Duodenal mucosa (tissue), 2 donors: ENCODE measurements at regions not wholly inside any gene's neighbourhood (a gene's known extent, or its start where the extent isn't known, plus 50 kb on each side); places are given as distances from the start of the nearest gene placed in this dataset.

Experiments
- H3K27ac ChIP-seq: one replicate; pipeline ENCODE4 v1.7.0; 2013; ENCODE audit warnings: low read depth, low read length
- H3K27me3 ChIP-seq, 2 donors: one replicate each; pipeline ENCODE4 v1.7.0; 2013; ENCODE audit warnings: low read length in 2 of 2, control low read depth in 1 of 2; ENCODE audit not compliant: insufficient read depth in 2 of 2, control insufficient read depth in 1 of 2
- H3K36me3 ChIP-seq, 2 donors: one replicate each; pipeline ENCODE4 v1.7.0; 2013; ENCODE audit warnings: low read length in 2 of 2, control low read depth in 1 of 2; ENCODE audit not compliant: insufficient read depth in 2 of 2, control insufficient read depth in 1 of 2
- H3K4me1 ChIP-seq, 2 donors: one replicate each; pipeline ENCODE4 v1.7.0; 2013; ENCODE audit warnings: low read length in 2 of 2, control low read depth in 1 of 2; ENCODE audit not compliant: insufficient read depth in 2 of 2, control insufficient read depth in 1 of 2
- H3K4me3 ChIP-seq, 2 donors: one replicate each; pipeline ENCODE4 v1.7.0; 2013; ENCODE audit warnings: low read length in 2 of 2, low read depth in 1 of 2
- H3K9ac ChIP-seq, 2 donors: one replicate each; pipeline ENCODE4 v1.7.0; 2013; ENCODE audit warnings: low read length in 2 of 2, low read depth in 1 of 2
- H3K9me3 ChIP-seq, 2 donors: one replicate each; pipeline ENCODE4 v1.7.0; 2013; ENCODE audit warnings: low read length in 2 of 2, control low read depth in 1 of 2; ENCODE audit not compliant: control insufficient read depth in 1 of 2

GRCh38 chr3:106593381-106593780 is 724.6 kb upstream of the CBLB start:
- Histone ChIP-seq H3K36me3 (no peaks in the 10 kb centered on the region), H3K9ac (no peak overlapping the region), H3K27me3 (no peaks in the 10 kb centered on the region), H3K9me3 (peaks cover 0 to 3% of the 10 kb centered on the region in 2 donors), H3K4me1 (no peaks in the 10 kb centered on the region), H3K4me3 (no peak overlapping the region), H3K27ac (no peak overlapping the region)

- Histone ChIP-seq H3K27ac (no peak overlapping the region), H3K9ac (no peak overlapping the region)
Measured at GRCh38 chr3:106609666-106610301, 741.0 kb upstream of the CBLB start.

GRCh38 chr3:106610362-106610959 is 741.6 kb upstream of the CBLB start:
- no peak overlapping the region for H3K27ac ChIP-seq
- no peak overlapping the region for H3K4me3 ChIP-seq
- no peaks in the 10 kb centered on the region for H3K27me3 ChIP-seq
- H3K4me1 ChIP-seq = no peaks in the 10 kb centered on the region
- no peak overlapping the region for H3K9ac ChIP-seq
- no peaks in the 10 kb centered on the region for H3K9me3 ChIP-seq
- no peaks in the 10 kb centered on the region for H3K36me3 ChIP-seq

More at GRCh38 chr3:106609666-106610301, 741.0 kb upstream of the CBLB start:
- Histone ChIP-seq H3K9me3 (no peaks in the 10 kb centered on the region), H3K36me3 (no peaks in the 10 kb centered on the region), H3K4me1 (no peaks in the 10 kb centered on the region), H3K4me3 (no peak overlapping the region), H3K27me3 (no peaks in the 10 kb centered on the region)

- Histone ChIP-seq H3K36me3 (no peaks in the 10 kb centered on the region), H3K9me3 (no peaks in the 10 kb centered on the region), H3K27me3 (no peaks in the 10 kb centered on the region), H3K4me1 (no peaks in the 10 kb centered on the region), H3K4me3 (no peak overlapping the region), H3K9ac (no peak overlapping the region), H3K27ac (no peak overlapping the region)
Measured at GRCh38 chr3:106611116-106611515, 742.3 kb upstream of the CBLB start.

- H3K4me1 ChIP-seq = no peaks in the 10 kb centered on the region
- H3K9me3 ChIP-seq = no peaks in the 10 kb centered on the region
- no peaks in the 10 kb centered on the region for H3K27me3 ChIP-seq
- no peaks in the 10 kb centered on the region for H3K36me3 ChIP-seq
- H3K9ac ChIP-seq = no peak overlapping the region
- H3K4me3 ChIP-seq = no peak overlapping the region
- H3K27ac ChIP-seq = no peak overlapping the region
Measured at GRCh38 chr3:106611841-106612240, 743.0 kb upstream of the CBLB start.

- no peak overlapping the region for H3K27ac ChIP-seq
- no peak overlapping the region for H3K4me3 ChIP-seq
Measured at GRCh38 chr3:106616556-106616955, 747.7 kb upstream of the CBLB start.

GRCh38 chr3:106617276-106617675 is 748.5 kb upstream of the CBLB start:
- Histone ChIP-seq H3K36me3 (no peaks in the 10 kb centered on the region), H3K9me3 (no peaks in the 10 kb centered on the region), H3K27ac (no peak overlapping the region), H3K4me3 (no peak overlapping the region), H3K4me1 (no peaks in the 10 kb centered on the region), H3K27me3 (no peaks in the 10 kb centered on the region), H3K9ac (no peak overlapping the region)

More at GRCh38 chr3:106616556-106616955, 747.7 kb upstream of the CBLB start:
- no peaks in the 10 kb centered on the region for H3K36me3 ChIP-seq
- no peaks in the 10 kb centered on the region for H3K4me1 ChIP-seq
- H3K27me3 ChIP-seq = no peaks in the 10 kb centered on the region
- H3K9ac ChIP-seq = no peak overlapping the region
- no peaks in the 10 kb centered on the region for H3K9me3 ChIP-seq

- H3K4me3 ChIP-seq = no peak overlapping the region
- no peak overlapping the region for H3K27ac ChIP-seq
- no peaks in the 10 kb centered on the region for H3K9me3 ChIP-seq
- no peaks in the 10 kb centered on the region for H3K36me3 ChIP-seq
- no peaks in the 10 kb centered on the region for H3K27me3 ChIP-seq
- H3K9ac ChIP-seq = no peak overlapping the region
- no peaks in the 10 kb centered on the region for H3K4me1 ChIP-seq
Measured at GRCh38 chr3:106620646-106621045, 751.8 kb upstream of the CBLB start.

GRCh38 chr3:106624154-106624553 is 753.1 kb upstream of the CCDC54 start:
- Histone ChIP-seq H3K36me3 (no peaks in the 10 kb centered on the region), H3K9me3 (no peaks in the 10 kb centered on the region), H3K27me3 (no peaks in the 10 kb centered on the region), H3K4me1 (no peaks in the 10 kb centered on the region), H3K9ac (no peak overlapping the region), H3K27ac (no peak overlapping the region), H3K4me3 (no peak overlapping the region)

GRCh38 chr3:106628407-106628806 is 748.8 kb upstream of the CCDC54 start:
- H3K4me3 ChIP-seq = no peak overlapping the region
- H3K9me3 ChIP-seq = no peaks in the 10 kb centered on the region
- H3K36me3 ChIP-seq = no peaks in the 10 kb centered on the region
- no peaks in the 10 kb centered on the region for H3K4me1 ChIP-seq
- no peak overlapping the region for H3K27ac ChIP-seq
- H3K9ac ChIP-seq = no peak overlapping the region
- no peaks in the 10 kb centered on the region for H3K27me3 ChIP-seq
